Liver (tissue), 8 donors: ENCODE measurements at regions not wholly inside any gene's neighbourhood (a gene's known extent, or its start where the extent isn't known, plus 50 kb on each side); places are given as distances from the start of the nearest gene placed in this dataset.

Experiments
- DNase-seq: peaks from one replicate; pipeline ENCODE4 v3.0.0-alpha.2; 2017; ENCODE audit warnings: low spot score
- H3K27ac ChIP-seq, 2 donors: one replicate each; pipeline ENCODE4 v1.7.0; 2013; ENCODE audit warnings: inconsistent platforms in 2 of 2, low read length in 2 of 2, control low read depth in 1 of 2, low read depth in 1 of 2, mild to moderate bottlenecking in 1 of 2
- H3K27me3 ChIP-seq, 4 donors: one replicate each; pipeline versions ENCODE4 v1.6.1 to v1.7.0; 2013; ENCODE audit warnings: low read length in 3 of 4, inconsistent platforms in 1 of 4, mild to moderate bottlenecking in 1 of 4, moderate library complexity in 1 of 4; ENCODE audit not compliant: control insufficient read depth in 4 of 4, insufficient read depth in 4 of 4
- H3K36me3 ChIP-seq, 4 donors: one replicate each; pipeline versions ENCODE4 v1.6.1 to v1.7.0; 2013; ENCODE audit warnings: low read length in 3 of 4, mild to moderate bottlenecking in 3 of 4, low read depth in 1 of 4, moderate library complexity in 1 of 4; ENCODE audit not compliant: control insufficient read depth in 4 of 4, insufficient read depth in 3 of 4
- H3K4me1 ChIP-seq, 4 donors: one replicate each; pipeline versions ENCODE4 v1.6.1 to v1.7.0; 2013; ENCODE audit warnings: low read length in 3 of 4, mild to moderate bottlenecking in 3 of 4, moderate library complexity in 1 of 4; ENCODE audit not compliant: control insufficient read depth in 4 of 4, insufficient read depth in 4 of 4
- H3K4me3 ChIP-seq, 3 donors: one replicate each; pipeline versions ENCODE4 v1.6.1 to v1.7.0; 2013; ENCODE audit warnings: low read length in 3 of 3, control low read depth in 1 of 3, low read depth in 1 of 3, mild to moderate bottlenecking in 1 of 3
- H3K9ac ChIP-seq, 2 donors: one replicate each; pipeline ENCODE4 v1.7.0; 2013; ENCODE audit warnings: low read length in 2 of 2, mild to moderate bottlenecking in 2 of 2, moderate library complexity in 2 of 2, control low read depth in 1 of 2, low read depth in 1 of 2
- H3K9me3 ChIP-seq, 4 donors: one replicate each; pipeline versions ENCODE4 v1.6.1 to v1.7.0; 2013; ENCODE audit warnings: low read length in 3 of 4; ENCODE audit not compliant: control insufficient read depth in 4 of 4
- EGR1 ChIP-seq, 2 donors: IDR thresholded peaks; 2 replicates each; pipeline ENCODE4 v1.6.1; 2016 to 2018; ENCODE audit warnings: antibody characterized with exemption in 2 of 2, low read depth in 2 of 2
- FOXA1 ChIP-seq: IDR thresholded peaks from 2 replicates; pipeline ENCODE4 v1.6.1; 2016; ENCODE audit warnings: antibody characterized with exemption
- FOXA2 ChIP-seq: IDR thresholded peaks from 2 replicates; pipeline ENCODE4 v1.6.1; 2016; ENCODE audit warnings: antibody characterized with exemption
- HNF4G ChIP-seq: IDR thresholded peaks from 2 replicates; pipeline ENCODE4 v1.6.1; 2016; ENCODE audit warnings: antibody characterized with exemption
- JUND ChIP-seq, 2 donors: IDR thresholded peaks; 2 replicates each; pipeline ENCODE4 v1.6.1; 2016; ENCODE audit warnings: antibody characterized with exemption in 2 of 2
- MAX ChIP-seq: IDR thresholded peaks from 2 replicates; pipeline ENCODE4 v1.6.1; 2016; ENCODE audit warnings: antibody characterized with exemption
- NR2F2 ChIP-seq: IDR thresholded peaks from 2 replicates; pipeline ENCODE4 v1.6.1; 2016; ENCODE audit warnings: antibody characterized with exemption
- RAD21 ChIP-seq, 2 donors: IDR thresholded peaks; 2 replicates each; pipeline ENCODE4 v1.6.1; 2016; ENCODE audit warnings: antibody characterized with exemption in 2 of 2, mild to moderate bottlenecking in 2 of 2
- REST ChIP-seq: IDR thresholded peaks from 2 replicates; pipeline ENCODE4 v1.6.1; 2016; ENCODE audit warnings: antibody characterized with exemption, mild to moderate bottlenecking
- RXRA ChIP-seq, 2 donors: IDR thresholded peaks; 2 replicates each; pipeline ENCODE4 v1.6.1; 2017 to 2018; ENCODE audit warnings: antibody characterized with exemption in 2 of 2, mild to moderate bottlenecking in 1 of 2
- SP1 ChIP-seq: IDR thresholded peaks from 2 replicates; pipeline ENCODE4 v1.6.1; 2018; ENCODE audit warnings: antibody characterized with exemption, mild to moderate bottlenecking
- TAF1 ChIP-seq: conservative IDR thresholded peaks from 2 replicates; pipeline ENCODE4 v1.6.1; 2016; ENCODE audit warnings: antibody characterized with exemption, mild to moderate bottlenecking
- YY1 ChIP-seq: IDR thresholded peaks from 2 replicates; pipeline ENCODE4 v1.6.1; 2016; ENCODE audit warnings: antibody characterized with exemption, mild to moderate bottlenecking
- ZBTB33 ChIP-seq: IDR thresholded peaks from 2 replicates; pipeline ENCODE4 v1.6.1; 2016; ENCODE audit warnings: antibody characterized with exemption
- WGBS: extraction: QIAGEN DNeasy Blood & Tissue Kit; methylation state at CpG from one replicate; pipeline ENCODE4 v1.1.7; 2013; 5-methylcytosine and 5-hydroxymethylcytosine counted together
- TF ChIP-seq, protein P1 (sequence below): fragments of 150-350 bp; IDR thresholded peaks from 2 replicates; pipeline ENCODE4 v1.5.1; 2017; ENCODE audit warnings: improper control_type of control experiment, low read depth, low read length; ENCODE audit not compliant: missing input control
- donor health status: healthy.
- donor health status: healthy.
- donor health status: healthy.
- donor health status: healthy.
- donor health status: healthy.

- WGBS = 35% methylated on average over 15 of the region's 15 CpGs
- TF ChIP-seq HNF4G = no peak
- TF ChIP-seq RXRA (IDR thresholded peaks at IDR 0.05) = no peak
- TF ChIP-seq EGR1 (IDR thresholded peaks at IDR 0.05; ENCODE audit: low read depth in 2 of 2) = no peak
- TF ChIP-seq, protein P1, sequence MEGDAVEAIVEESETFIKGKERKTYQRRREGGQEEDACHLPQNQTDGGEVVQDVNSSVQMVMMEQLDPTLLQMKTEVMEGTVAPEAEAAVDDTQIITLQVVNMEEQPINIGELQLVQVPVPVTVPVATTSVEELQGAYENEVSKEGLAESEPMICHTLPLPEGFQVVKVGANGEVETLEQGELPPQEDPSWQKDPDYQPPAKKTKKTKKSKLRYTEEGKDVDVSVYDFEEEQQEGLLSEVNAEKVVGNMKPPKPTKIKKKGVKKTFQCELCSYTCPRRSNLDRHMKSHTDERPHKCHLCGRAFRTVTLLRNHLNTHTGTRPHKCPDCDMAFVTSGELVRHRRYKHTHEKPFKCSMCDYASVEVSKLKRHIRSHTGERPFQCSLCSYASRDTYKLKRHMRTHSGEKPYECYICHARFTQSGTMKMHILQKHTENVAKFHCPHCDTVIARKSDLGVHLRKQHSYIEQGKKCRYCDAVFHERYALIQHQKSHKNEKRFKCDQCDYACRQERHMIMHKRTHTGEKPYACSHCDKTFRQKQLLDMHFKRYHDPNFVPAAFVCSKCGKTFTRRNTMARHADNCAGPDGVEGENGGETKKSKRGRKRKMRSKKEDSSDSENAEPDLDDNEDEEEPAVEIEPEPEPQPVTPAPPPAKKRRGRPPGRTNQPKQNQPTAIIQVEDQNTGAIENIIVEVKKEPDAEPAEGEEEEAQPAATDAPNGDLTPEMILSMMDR = no peak
- TF ChIP-seq SP1 = no peak
- TF ChIP-seq MAX = no peak
- Histone ChIP-seq H3K27me3 (peaks cover 0 to 8% (median 0%) of the 10 kb centered on the region in 4 donors), H3K27ac (no peak overlapping the region), H3K9me3 (no peaks in the 10 kb centered on the region), H3K4me1 (no peaks in the 10 kb centered on the region), H3K36me3 (no peaks in the 10 kb centered on the region), H3K9ac (no peak overlapping the region), H3K4me3 (no peak overlapping the region)
- no peak for DNase-seq
These were observed 353.0 kb upstream of the EEF2KMT start for GRCh38 chr16:5450409-5451104.

DNA sequence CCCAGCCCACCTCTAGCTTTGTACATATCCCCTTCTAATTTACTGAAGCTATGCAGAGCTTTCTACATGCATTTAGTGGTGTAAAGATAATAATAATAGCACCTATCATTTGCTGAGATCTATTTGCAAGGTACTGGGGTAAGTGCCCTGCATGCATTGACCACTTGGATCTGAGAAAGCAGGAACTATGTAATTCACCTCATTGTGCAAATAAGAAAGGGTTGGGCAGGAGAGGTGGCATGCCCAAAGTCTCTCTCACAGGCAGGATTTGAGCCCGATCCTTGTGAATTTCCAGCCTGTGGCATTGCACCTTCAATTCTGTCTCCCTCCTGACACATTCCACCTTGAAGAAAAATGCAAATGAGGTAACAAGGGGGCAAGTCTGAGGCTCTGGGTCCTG lies 352.3 kb upstream of the EEF2KMT start:
- Histone ChIP-seq H3K9ac (no peak overlapping the region), H3K27me3 (peaks cover 0 to 8% (median under 1%) of the 10 kb centered on the region in 4 donors)

DNA sequence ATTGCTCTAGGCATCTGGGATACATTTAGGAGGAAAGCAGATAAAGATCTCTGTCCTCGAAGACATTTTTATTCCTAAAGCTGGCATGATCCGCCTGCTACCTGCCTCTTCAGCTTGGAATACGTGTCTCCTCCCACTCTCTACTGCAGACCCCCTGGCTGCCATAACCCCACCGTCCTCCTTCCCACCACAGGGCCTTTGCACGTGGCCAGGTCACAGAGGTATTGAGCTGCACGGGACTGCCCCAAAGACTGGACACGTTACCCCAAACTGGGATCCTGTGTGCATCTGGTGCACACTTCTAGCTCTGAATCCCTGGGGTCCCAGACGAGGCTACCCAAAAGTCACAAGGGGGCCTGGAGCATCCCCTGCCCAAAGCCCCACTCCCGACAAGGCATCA lies 351.2 kb upstream of the EEF2KMT start:
- no peak for DNase-seq
- H3K4me3 ChIP-seq = no peak overlapping the region
- no peaks in the 10 kb centered on the region for H3K36me3 ChIP-seq
- no peak overlapping the region for H3K27ac ChIP-seq
- WGBS = 72% methylated on average over 9 of the region's 9 CpGs
- TF ChIP-seq EGR1 (IDR thresholded peaks at IDR 0.05; ENCODE audit: low read depth in 2 of 2) (no peak), NR2F2 (no peak), HNF4G (no peak), TAF1 (no peak), REST (no peak), ZBTB33 (no peak), YY1 (no peak), FOXA1 (no peak)
- H3K27me3 ChIP-seq = peaks cover 0 to 8% (median 1%) of the 10 kb centered on the region in 4 donors
- H3K9me3 ChIP-seq = no peaks in the 10 kb centered on the region
- H3K4me1 ChIP-seq = no peaks in the 10 kb centered on the region
- no peak overlapping the region for H3K9ac ChIP-seq

More for the DNA sequence above, 352.3 kb upstream of the EEF2KMT start:
- H3K9me3 ChIP-seq = no peaks in the 10 kb centered on the region
- WGBS = 62% methylated on average over 1 of the region's 1 CpG
- H3K4me1 ChIP-seq = no peaks in the 10 kb centered on the region
- TF ChIP-seq FOXA2 (no peak), FOXA1 (no peak), RXRA (IDR thresholded peaks at IDR 0.05) (no peak), EGR1 (IDR thresholded peaks at IDR 0.05; ENCODE audit: low read depth in 2 of 2) (no peak), YY1 (no peak), HNF4G (no peak), RAD21 (IDR thresholded peaks at IDR 0.05) (no peak), TAF1 (no peak), JUND (IDR thresholded peaks at IDR 0.05) (no peak)
- no peaks in the 10 kb centered on the region for H3K36me3 ChIP-seq
- no peak for DNase-seq
- no peak overlapping the region for H3K4me3 ChIP-seq
- H3K27ac ChIP-seq = no peak overlapping the region
